MG63 (cell line): ENCODE measurements at regions not wholly inside any gene's neighbourhood (a gene's known extent, or its start where the extent isn't known, plus 50 kb on each side); places are given as distances from the start of the nearest gene placed in this dataset.
"Not testable (repeated sequence)": the region's sequence is repeated elsewhere in the genome, so short reads cannot be mapped to it uniquely, and the experiment has no call there.

ENCODE experiments used
- DNase-seq: peaks from one replicate; pipeline ENCODE4 v3.0.0-alpha.2; 2020
- H3K27me3 ChIP-seq: fragments of 250-450 bp; sonication (Bioruptor Pico); 2 replicates; pipeline ENCODE4 v1.5.1; 2020; ENCODE audit warnings: mild to moderate bottlenecking, moderate library complexity
- H3K36me3 ChIP-seq: fragments of 250-450 bp; sonication (Bioruptor Pico); 2 replicates; pipeline ENCODE4 v1.5.1; 2020; ENCODE audit warnings: mild to moderate bottlenecking, moderate library complexity
- H3K4me3 ChIP-seq: fragments of 250-450 bp; sonication (Bioruptor Pico); 2 replicates; pipeline ENCODE4 v1.5.1; 2020; ENCODE audit warnings: mild to moderate bottlenecking, moderate library complexity
- H3K9me3 ChIP-seq: fragments of 250-450 bp; sonication (Bioruptor Pico); 2 replicates; pipeline ENCODE4 v1.5.1; 2020; ENCODE audit warnings: mild to moderate bottlenecking, moderate library complexity

DNA sequence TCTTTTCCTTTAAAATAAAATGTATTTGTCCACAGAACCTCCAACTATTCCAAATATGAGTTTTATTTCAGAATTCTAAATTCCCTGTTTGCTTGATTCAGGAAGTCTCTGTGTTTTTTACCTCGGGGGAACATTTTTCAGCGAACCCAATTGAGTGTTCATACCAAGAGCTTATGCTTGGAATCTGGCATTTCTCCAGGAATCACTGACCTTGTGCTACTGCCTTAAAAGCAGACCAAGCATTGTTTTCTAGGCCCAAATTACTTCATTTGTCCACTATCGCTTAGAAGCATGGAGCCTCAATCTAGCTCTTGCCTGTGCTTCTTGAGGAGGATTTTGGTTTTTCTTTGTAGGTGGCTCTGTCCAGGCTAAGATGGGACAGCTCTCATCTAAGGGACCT is 59.4 kb downstream of the EBLN1 start:
- no peak overlapping the region for H3K4me3 ChIP-seq
- H3K9me3 ChIP-seq = no peaks in the 10 kb centered on the region
- H3K27me3 ChIP-seq = no peaks in the 10 kb centered on the region
- H3K36me3 ChIP-seq = no peaks in the 10 kb centered on the region
- no peak for DNase-seq

DNA sequence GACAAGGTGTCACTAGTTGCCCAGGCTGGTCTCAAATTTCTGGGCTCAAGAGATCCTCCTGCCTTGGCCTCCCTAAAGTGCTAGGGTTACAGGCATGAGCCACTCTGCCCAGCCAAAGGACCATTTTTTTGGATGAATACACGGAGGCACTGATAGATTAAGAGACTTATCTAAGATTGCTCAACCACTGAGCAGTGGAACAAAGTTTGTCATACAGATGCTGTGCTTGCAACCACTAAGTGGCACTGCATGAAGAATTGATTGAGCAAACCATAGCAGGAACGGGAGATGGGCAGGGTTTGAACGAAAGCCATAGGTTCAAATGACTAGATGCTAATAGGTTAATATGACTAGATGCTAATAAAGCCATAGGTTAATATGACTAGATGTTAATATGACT is 61.1 kb downstream of the EBLN1 start:
- H3K36me3 ChIP-seq = no peaks in the 10 kb centered on the region
- DNase-seq = no peak

DNA sequence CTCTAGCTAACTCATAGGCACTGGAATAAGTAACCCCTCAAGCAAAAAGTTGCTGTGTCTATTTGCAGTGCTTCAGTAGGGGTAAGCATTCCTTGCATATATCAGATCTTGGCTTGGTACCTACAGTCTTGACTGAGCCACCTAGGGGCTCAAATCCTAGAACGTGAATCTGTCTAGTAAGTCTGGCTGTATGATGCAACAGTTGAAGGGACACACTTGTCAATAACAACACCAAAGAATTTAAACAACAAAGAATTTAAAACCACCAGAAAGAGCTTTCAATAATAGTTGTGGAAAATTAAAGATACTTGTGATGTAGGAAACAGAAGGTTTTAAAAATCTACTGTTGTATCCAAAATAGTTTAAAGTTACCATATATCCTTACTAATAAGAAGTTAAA is 65.4 kb downstream of the EBLN1 start:
- H3K36me3 ChIP-seq = no peaks in the 10 kb centered on the region
- no peaks in the 10 kb centered on the region for H3K9me3 ChIP-seq
- no peak overlapping the region for H3K4me3 ChIP-seq
- no peaks in the 10 kb centered on the region for H3K27me3 ChIP-seq
- DNase-seq = no peak

More for the DNA sequence above, 61.1 kb downstream of the EBLN1 start:
- Histone ChIP-seq H3K9me3 (no peaks in the 10 kb centered on the region), H3K27me3 (no peaks in the 10 kb centered on the region), H3K4me3 (no peak overlapping the region)

DNA sequence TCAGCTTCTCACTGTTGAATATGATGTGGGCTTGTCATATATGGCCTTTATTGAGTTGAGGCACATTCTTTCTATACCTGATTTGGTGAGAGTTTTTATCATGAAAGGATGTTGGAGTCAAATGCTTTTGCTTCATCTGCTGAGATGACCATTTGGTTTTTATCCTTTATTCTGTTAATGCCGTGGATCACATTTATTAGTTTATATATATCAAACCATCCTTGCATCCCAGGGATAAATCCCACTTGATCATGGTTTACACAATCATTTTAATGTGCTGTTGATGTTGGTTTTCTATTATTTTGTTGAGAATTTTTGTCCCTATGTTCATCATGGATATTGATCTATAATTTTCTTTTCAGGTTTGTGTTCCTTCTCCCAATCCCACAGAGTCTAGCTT is 67.0 kb downstream of the EBLN1 start:
- H3K36me3 ChIP-seq = no peaks in the 10 kb centered on the region
- no peak for DNase-seq
- H3K27me3 ChIP-seq = no peaks in the 10 kb centered on the region
- H3K4me3 ChIP-seq = no peak overlapping the region
- no peaks in the 10 kb centered on the region for H3K9me3 ChIP-seq

DNA sequence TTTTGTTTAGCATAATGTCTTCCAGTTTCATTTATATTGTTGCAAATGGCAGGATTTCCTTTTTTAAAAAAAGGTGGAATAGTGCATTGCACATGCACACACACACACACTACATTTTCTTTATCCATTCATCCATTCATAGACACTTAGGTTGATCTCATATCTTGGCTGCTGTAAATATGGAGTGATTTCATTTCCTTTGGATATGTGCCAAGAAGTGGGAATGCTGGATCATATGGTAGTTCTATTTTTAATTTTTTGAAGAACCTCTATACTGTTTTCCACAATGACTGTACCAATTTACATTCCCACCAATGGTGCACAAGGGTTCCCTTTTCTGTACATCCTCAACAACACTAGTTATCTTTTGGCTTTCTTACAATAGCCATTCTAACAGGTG is 68.9 kb downstream of the EBLN1 start:
- H3K27me3 ChIP-seq = no peaks in the 10 kb centered on the region
- no peak for DNase-seq
- H3K36me3 ChIP-seq = no peaks in the 10 kb centered on the region
- no peak overlapping the region for H3K4me3 ChIP-seq
- H3K9me3 ChIP-seq = no peaks in the 10 kb centered on the region

DNA sequence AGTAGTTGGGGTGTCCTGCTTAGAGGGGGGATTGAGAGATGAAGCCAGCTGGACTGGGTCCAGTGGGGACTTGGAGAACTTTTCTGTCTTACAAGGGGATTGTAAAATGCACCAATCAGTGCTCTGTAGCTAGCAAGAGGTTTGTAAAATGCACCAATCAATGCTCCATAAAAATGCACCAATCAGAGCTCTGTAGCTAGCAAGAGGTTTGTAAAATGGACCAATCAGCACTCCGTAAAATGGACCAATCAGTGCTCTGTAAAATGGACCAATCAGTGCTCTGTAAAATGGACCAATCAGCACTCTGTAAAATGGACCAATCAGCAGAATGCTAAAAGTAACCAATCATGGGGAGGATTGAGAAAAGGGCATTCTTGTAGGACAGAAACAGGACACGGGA is 71.9 kb downstream of the EBLN1 start:
- not testable (repeated sequence) for H3K27me3 ChIP-seq, H3K36me3 ChIP-seq, DNase-seq, H3K9me3 ChIP-seq, H3K4me3 ChIP-seq

DNA sequence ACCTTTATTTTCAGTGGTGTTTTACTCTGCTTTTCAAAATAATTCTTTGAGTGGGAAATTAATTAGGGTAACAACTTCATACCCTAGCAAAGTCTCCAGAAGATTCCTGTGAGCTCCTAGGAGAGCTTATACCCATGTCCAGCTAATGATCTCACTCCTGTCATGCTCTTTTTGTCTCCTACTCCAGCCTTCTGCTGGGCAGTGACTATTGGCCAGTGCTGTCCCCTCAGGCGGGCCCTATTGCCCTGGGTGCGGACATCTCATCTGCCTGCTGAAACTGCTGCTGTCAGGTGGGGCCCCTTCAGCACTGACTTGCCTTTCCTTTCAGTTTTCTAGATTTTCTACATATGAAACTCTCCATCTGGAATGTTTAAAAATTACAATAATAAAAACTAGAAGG is 80.3 kb downstream of the EBLN1 start:
- Histone ChIP-seq H3K36me3 (no peaks in the 10 kb centered on the region), H3K9me3 (no peaks in the 10 kb centered on the region), H3K4me3 (no peak overlapping the region), H3K27me3 (no peaks in the 10 kb centered on the region)
- no peak for DNase-seq

DNA sequence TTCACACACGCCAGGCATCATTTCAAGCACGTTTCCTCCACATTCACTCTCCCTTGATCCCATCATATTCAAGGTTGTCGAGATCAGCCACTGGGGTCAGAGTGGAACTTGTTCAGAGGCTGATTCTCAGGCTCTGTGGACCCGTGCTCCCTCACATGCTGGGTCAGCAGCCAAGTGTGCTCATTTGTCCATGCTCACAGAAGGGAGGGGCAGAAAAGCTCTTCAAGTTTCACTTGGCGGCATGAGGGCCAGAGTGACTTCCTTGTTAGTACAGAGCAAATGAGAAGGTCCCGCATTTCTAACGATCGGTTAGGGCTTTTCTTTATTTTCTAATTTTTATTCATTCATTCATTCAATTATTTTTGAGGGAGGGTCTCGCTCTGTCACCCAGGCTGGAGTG is 82.2 kb downstream of the EBLN1 start:
- no peak for DNase-seq
- Histone ChIP-seq H3K4me3 (no peak overlapping the region), H3K9me3 (no peaks in the 10 kb centered on the region), H3K27me3 (no peaks in the 10 kb centered on the region), H3K36me3 (no peaks in the 10 kb centered on the region)

DNA sequence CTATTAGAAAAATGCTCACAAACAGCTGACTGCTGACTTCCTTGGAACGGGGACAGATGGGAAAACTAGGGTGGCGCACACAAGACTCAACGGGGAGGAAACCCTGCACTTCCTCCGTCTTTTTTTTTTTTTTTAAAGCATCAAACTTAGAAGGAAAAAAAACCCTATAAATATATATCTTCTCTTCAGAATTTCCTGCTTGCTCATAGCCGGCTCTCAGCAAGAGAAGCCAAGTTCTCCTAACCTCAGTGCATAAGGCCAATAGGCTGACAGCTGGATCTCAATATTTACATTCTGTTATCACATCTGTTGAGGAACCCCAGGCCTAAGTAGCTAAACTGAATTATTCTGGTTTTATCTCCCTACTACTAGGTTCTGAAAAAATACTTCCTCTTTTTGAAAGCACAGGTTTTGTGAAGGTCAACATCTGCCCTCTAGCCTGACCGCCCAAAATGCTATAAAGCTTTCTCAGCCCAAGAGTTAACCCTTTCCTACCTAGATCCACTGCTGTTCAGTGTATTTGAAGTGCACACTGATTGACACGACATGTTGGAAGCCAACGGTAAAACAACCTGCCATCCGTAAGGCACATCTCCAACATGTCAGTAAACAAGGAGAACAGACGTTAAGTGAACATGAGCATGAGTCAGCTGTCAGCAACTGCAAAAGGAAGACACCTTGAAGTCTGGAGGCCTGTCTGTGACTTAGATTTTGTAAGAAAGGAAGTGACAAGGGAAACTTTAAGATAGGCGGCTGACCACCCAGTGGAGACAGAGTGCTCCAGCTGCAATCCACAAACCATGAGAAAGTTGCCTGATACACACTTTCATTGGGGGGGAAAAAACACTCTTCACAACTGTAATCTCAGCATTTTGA is 83.8 kb downstream of the EBLN1 start:
- Histone ChIP-seq H3K27me3 (no peaks in the 10 kb centered on the region), H3K9me3 (no peaks in the 10 kb centered on the region), H3K36me3 (no peaks in the 10 kb centered on the region), H3K4me3 (no peak overlapping the region)
- DNase-seq = no peak

DNA sequence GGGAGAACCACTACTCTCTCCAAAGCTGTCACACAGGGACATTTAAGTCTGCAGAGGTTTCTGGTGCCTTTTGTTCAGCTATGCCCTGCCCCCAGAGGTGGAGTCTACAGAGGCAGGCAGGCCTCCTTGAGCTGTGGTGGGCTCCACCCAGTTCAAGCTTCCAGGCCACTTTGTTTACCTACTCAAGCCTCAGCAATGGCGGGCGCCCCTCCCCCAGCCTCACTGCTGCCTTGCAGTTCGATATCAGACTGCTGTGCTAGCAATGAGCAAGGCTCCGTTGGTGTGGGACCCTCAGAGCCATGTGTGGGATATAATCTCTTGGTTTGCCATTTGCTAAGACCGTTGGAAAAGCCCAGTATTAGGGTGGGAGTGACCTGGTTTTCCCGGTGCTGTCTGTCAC is 87.0 kb downstream of the EBLN1 start:
- not testable (repeated sequence) for H3K9me3 ChIP-seq, DNase-seq, H3K36me3 ChIP-seq, H3K4me3 ChIP-seq, H3K27me3 ChIP-seq

DNA sequence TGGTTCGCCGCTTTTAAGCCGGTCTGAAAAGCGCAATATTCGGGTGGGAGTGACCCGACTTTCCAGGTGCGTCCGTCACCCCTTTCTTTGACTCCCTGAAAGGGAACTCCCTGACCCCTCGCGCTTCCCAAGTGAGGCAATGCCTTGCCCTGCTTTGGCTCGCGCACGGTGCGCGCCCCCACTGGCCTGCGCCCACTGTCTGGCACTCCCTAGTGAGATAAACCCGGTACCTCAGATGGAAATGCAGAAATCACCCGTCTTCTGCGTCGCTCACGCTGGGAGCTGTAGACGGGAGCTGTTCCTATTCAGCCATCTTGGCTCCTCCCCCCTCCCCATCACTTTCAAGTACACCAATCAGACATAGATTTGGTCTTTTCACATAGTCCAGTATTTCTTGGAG is 88.2 kb downstream of the EBLN1 start:
- H3K9me3 ChIP-seq, H3K4me3 ChIP-seq, H3K36me3 ChIP-seq, H3K27me3 ChIP-seq, DNase-seq: not testable (repeated sequence)

DNA sequence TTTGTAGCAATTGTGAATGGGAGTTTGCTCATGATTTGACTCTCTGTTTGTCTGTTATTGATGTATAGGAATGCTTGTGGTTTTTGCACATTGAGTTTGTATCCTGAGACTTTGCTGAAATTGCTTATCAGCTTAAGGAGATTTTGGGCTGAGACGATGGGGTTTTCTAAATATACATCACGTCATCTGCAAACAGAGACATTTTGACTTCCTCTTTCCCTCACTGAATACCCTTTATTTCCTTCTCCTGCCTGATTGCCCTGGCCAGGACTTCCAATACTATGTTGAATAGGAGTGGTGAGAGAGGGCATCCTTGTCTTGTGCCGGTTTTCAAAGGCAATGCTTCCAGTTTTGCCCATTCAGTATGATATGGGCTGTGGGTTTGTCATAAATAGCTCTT is 96.6 kb downstream of the EBLN1 start:
- H3K9me3 ChIP-seq = not testable (repeated sequence)

DNA sequence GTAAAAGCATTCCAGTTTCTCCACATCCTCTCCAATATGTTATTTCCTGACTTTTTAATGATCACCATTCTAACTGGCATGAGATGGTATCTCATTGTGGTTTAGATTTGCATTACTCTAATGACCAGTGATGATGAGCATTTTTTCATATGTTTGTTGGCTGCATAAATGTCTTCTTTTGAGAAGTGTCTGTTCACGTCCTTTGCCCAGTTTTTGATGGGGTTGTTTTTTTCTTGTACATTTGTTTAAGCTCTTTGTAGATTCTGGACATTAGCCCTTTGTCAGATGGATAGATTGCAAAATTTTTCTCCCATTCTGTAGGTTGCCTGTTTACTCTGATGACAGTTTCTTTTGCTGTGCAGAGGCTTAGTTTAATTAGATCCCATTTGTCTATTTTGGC is 97.7 kb downstream of the EBLN1 start:
- H3K27me3 ChIP-seq, H3K9me3 ChIP-seq, H3K4me3 ChIP-seq, H3K36me3 ChIP-seq, DNase-seq: not testable (repeated sequence)

More for the DNA sequence above, 96.6 kb downstream of the EBLN1 start:
- not testable (repeated sequence) for H3K4me3 ChIP-seq, H3K27me3 ChIP-seq, H3K36me3 ChIP-seq, DNase-seq

DNA sequence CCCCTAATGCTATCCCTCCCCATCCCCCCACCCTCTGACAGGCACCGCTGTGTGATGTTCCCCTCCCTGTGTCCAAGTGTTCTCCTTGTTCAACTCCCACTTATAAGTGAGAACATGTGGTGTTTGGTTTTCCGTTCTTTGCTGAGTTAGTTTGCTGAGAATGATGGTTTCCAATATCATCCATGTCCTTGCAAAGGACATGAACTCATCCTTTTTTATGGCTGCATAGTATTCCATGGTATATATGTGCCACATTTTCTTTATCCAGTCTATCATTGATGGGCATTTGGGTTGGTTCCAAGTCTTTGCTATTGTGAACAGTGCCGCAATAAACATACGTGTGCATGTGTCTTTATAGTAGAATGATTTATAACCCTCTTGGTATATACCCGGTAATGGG is 98.2 kb downstream of the EBLN1 start:
- DNase-seq, H3K36me3 ChIP-seq, H3K4me3 ChIP-seq, H3K9me3 ChIP-seq, H3K27me3 ChIP-seq: not testable (repeated sequence)

DNA sequence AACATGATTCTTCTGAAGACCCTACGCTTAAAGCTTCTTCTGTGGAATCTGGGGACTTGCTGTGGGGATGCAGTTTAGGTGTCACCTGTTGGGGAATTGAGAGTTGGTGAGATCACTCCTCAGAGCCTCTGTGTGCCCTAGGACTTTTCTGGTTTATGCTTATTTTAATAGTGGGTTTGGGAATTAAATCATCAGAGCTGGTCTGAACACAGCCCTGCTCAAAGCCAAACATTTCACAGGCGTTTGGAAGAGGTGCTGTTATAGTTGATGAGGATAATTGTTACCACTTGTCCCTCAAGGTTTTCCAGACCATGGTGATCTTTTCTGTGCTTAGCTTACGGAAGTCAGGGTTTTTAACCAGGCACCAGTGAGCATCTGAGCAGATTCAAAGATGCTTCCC is 106.1 kb downstream of the EBLN1 start:
- H3K9me3 ChIP-seq = no peaks in the 10 kb centered on the region
- H3K4me3 ChIP-seq = no peak overlapping the region
- DNase-seq = no peak
- H3K36me3 ChIP-seq = no peaks in the 10 kb centered on the region
- no peaks in the 10 kb centered on the region for H3K27me3 ChIP-seq

DNA sequence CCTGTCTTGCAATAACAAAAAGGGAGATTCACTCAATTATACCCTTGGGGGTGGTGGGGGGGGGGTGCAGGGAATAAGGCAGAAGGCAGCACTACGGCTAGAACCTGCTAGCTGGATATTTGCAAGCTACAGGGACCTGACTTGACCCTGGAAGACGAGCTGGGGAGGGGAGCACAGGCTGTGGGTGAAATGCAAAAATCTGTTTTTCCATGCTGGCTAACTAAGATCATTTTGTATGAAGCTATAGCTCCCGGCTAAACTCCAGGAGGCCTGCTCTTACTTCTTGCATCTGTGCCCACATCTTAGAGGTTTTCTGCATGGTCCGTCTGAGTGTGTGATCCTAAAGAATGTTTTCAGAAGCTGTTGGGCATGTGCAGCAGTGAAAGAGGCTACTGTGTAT is 106.6 kb downstream of the EBLN1 start:
- H3K9me3 ChIP-seq = no peaks in the 10 kb centered on the region
- H3K27me3 ChIP-seq = no peaks in the 10 kb centered on the region
- DNase-seq = no peak
- no peak overlapping the region for H3K4me3 ChIP-seq
- no peaks in the 10 kb centered on the region for H3K36me3 ChIP-seq

DNA sequence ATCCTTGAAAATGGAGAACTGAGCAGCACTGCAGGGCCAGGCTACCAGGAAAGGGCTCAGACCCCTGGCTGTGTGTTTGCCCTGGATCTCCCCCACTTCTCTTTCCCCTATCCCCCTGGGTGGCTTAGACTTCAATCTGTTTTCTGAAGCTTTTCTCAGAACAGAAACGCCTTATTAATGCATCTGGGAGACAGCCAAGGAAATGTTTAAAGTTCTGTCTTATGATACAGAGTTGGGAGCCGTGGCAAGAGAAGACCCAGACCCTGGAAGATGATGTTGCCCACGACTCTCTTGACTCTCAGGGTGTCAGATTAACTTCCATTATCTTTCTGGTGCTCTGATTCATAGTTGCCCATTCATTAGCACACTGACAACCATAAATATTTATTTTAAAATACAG is 107.1 kb downstream of the EBLN1 start:
- DNase-seq = no peak
- no peaks in the 10 kb centered on the region for H3K9me3 ChIP-seq
- no peak overlapping the region for H3K4me3 ChIP-seq
- no peaks in the 10 kb centered on the region for H3K36me3 ChIP-seq
- H3K27me3 ChIP-seq = no peaks in the 10 kb centered on the region

DNA sequence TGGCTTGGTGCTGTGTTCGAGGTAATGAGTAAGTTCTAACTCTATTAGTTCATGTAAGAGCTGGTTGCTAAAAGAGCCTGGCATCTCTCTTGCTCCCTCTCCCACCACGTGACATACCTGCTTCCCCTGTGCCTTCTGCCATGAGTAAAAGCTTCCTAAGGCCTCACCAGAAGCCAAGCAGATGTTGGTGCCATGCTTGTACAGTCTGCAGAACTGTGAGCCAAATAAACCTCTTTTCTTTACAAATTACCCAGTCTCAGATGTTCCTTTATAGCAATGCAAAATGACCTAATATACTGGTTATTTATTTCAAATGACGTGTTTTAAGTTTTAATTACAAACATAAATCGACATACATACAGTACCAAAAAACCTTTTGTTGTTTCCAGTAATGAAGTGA is 101.7 kb upstream of the DNAJC1 start:
- Histone ChIP-seq H3K36me3 (no peaks in the 10 kb centered on the region), H3K27me3 (no peaks in the 10 kb centered on the region)

More for the DNA sequence above, 101.7 kb upstream of the DNAJC1 start:
- Histone ChIP-seq H3K4me3 (no peak overlapping the region), H3K9me3 (no peaks in the 10 kb centered on the region)
- DNase-seq = no peak
